ENCODE measurements at regions not wholly inside any gene's neighbourhood (a gene's known extent, or its start where the extent isn't known, plus 50 kb on each side); places are given as distances from the start of the nearest gene placed in this dataset.
A peak's percentile ranks its signal among the peaks of the same experiment; 100 is the strongest.

DNA sequence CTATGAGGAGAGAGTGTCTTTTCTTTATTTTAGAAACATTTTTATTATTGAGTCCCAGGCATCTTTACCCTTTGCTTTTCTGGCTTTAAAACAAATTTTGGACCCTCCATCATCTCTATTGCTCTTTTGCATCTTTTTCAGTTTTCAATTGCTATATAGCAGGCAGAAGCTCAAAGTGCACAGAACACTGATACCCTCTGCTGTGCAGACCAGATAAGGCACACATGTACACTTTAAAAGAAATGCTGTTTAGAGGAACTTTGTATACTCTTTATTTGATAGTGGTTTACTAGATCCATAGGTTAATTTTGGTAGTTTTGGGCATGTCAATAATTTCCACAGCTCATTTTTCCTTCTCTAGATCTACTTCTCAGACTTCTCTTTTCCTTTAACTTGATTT lies 324.2 kb downstream of the SH2D4B start:
- no peak for FAIRE-seq

DNA sequence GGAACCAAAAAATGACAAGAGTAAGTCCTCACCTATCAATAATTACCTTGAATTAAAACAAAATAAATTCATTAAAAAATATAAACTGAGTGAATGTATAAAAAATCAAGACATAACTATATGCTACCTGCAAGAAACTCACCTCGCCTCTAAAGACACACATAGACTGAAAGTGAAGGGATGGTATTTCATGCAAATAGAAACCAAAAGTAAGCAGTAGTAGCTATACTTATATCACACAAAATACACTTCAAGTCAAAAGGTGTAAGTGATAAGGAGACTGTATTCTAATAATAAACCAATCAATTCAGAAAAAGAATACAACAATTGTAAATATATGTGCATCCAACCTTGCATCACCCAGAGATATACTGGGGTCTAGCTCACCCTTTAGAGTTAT lies 332.6 kb downstream of the SH2D4B start:
- FAIRE-seq: no peak

GRCh38 chr10:80871083-80871482 lies 333.4 kb downstream of the SH2D4B start:
- no peak for FAIRE-seq

GRCh38 chr10:80878330-80878729 lies 340.6 kb downstream of the SH2D4B start:
- FAIRE-seq: no peak

GRCh38 chr10:80890146-80890545 lies 352.4 kb downstream of the SH2D4B start:
- FAIRE-seq: no peak

DNA sequence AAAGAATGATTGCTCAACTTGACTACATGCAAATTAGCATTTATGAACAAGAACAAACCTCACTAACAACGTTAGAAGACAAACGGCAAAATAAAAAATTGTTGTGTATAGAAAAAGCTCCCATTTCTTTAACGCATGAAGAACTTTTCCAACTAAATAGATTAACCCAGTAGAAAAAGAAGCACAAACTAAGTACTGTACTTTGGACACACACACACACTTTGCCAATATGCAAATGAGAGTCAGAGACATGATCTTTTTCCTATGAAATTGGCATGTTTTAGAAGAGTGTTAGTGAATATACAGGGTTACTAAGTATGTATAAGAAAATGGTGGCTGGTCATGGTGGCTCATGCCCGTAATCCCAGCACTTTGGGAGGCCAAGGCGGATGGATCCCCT lies 355.6 kb downstream of the SH2D4B start:
- FAIRE-seq: no peak

DNA sequence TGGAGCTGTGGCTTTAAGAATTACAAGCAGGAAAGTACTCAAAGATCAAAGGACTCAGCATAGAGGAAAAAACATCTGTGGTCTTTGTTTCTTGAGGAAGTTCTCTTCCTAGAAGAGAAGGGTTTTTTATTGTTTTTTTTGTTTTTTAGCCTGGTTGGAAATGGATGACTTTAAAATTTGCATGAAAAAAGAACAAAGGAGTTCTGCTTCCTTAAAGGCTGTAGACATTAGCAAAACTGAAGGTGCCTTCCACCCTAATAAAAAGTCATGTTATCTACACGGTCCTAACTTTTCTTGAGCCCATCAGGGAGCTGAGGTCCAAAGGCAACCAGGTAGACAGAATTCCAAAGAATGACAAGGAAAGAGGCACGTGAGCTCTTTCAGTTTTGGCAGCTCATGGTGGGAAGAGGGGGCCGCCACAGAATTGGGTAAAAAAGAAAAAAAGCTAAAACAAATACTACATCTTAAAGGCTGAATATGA lies 356.6 kb downstream of the SH2D4B start:
- no peak for FAIRE-seq

DNA sequence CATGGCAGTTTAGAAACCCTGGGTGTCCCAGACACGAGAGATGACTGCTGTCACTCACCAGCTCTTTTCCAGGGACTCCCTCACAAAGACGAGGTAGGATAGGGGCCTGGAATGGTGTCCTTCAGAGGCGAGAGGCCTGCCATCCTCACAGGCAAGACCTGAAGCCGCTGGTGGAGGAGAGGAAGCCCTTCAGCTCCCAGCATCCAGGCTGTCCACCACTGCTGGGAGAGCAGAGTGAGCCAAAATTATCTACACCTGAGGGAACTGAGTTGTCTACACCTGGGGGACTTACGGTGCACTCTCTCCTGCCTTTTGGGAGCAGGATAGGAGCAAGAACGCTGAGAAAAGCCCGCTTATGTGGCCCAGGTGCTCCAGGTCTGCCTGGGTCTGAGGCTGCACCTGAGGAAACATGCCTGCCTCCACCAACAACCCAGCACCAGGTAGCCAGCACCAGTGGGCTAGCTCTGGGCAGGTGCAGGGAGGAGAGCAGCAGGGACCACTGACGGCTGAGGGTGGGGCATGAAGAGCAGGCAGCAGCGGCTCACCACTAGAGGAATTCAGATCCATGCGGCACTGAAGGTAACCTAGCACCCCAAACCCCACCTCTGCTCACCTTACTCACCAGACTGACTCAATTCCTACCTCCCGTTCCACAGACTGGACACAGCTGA lies 357.2 kb downstream of the SH2D4B start:
- no peak for FAIRE-seq

DNA sequence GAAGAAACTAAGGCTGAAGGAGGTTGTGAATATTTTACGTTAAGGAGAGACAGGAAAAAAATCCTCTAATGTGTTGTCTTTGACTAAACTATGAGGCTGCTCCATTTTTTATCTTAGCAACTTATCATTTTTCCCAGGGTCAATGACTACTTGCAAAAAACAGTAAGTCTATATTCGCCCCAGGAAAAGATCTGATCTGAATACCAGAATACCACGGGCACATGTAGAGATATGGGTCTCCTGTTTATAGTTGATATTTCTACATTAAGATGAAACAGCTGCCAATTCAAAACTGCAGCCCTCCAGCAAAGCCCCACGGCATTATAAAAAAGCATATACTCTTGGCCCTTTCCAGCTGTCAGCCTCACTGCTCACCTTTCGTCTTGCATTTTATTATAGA lies 358.4 kb downstream of the SH2D4B start:
- FAIRE-seq: no peak

DNA sequence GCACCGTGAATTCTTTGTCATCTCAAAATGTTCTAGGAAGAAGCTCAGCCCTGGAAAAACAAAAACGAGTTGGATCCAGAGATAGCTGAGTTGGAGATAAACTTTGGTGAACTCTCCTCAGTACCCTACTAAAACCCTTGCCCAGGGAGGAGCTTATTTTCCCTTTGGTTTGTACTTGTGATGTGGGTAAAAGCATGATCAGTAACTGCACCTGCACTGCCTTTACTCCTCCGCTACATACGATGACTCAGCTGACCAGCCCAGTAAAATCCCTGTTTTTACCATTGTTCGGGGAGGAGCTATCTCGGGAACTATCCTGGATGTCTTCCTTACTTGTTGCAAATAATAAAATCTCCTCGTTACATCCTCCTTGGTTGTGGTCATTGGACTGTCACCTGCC lies 359.3 kb downstream of the SH2D4B start:
- no peak for FAIRE-seq

GRCh38 chr10:80900661-80901060 lies 363.0 kb downstream of the SH2D4B start:
- FAIRE-seq: no peak

GRCh38 chr10:80908611-80909010 lies 370.9 kb downstream of the SH2D4B start:
- no peak for FAIRE-seq

DNA sequence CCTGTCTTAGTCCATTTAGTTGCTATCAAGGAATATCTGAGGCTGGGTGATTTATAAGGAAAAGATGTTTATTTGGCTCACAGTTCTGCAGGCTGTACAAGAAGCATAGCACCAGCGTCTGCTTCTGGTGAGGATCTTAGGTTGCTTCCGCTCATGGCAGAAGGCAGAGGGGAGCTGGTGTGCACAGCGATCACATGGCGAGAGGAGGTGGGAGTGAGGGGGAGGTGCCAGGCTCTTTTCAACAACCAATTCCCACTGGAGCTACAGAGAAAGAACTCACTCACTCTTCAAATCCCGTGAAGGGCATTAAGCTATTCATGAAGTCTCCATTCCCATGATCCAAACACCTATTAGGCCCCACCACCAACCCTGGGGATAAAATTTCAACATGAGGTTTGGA lies 371.6 kb downstream of the SH2D4B start:
- no peak for FAIRE-seq

- no peak for FAIRE-seq
These were observed 379.9 kb downstream of the SH2D4B start for GRCh38 chr10:80917636-80918035.

DNA sequence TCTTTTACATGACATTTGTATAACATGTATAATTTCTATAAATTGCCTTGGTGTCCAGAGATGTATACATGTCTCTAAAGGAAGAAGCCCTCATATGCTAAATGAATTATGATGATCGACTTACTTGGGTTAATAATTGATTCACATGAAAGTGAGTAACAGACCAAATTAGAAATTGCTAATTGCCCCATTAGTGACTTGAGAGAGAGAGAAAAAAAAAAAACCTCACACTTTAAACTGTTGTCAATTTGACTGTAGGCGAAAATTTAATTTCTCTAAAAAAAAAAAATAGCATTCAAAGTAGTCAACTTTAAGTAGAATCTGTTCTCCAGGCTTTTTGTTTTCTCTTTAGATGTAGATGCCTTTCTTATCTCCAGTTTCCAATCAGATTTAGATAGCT lies 383.3 kb downstream of the SH2D4B start:
- FAIRE-seq: no peak

DNA sequence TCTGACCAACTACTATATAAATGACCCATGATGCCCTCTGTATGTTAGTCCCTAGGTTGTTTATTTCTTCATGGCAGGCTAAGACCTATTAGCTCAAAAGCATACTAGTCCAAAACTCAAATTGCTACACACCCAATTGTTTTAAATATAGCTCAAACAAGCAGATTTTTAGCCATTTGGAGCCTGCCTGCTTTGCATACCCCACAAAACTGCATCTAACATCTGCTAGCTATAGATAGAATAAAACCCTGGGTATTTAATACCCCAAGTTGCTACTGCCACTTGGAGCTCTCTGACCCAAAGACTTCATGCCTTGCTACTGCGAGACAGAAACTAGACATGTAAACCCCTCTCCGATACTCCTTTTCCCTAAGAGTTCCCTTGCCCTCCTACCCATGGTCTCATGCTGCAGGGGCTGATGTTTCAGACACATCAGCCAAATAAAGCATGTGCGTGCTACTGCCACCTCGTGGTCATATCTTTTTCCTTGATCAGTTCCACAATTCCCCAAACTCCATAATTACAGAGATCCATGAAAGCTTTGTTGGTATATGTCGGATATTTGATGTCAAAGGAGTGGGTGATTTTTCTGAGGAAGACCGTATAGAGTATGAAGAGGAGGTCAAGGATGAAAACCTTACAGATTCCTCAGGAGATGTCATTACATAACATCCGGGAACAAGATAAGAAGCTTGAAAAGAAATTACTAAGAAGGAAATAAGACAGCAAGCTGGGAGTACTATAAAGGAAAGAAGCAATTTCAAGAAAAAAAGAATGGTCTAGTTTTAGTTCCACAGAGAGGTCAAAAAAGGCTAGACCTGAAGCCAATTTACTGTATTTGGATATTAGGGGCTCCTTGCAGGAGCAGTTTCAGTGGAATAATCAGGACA lies 386.6 kb downstream of the SH2D4B start:
- peak; percentile 43 for FAIRE-seq

DNA sequence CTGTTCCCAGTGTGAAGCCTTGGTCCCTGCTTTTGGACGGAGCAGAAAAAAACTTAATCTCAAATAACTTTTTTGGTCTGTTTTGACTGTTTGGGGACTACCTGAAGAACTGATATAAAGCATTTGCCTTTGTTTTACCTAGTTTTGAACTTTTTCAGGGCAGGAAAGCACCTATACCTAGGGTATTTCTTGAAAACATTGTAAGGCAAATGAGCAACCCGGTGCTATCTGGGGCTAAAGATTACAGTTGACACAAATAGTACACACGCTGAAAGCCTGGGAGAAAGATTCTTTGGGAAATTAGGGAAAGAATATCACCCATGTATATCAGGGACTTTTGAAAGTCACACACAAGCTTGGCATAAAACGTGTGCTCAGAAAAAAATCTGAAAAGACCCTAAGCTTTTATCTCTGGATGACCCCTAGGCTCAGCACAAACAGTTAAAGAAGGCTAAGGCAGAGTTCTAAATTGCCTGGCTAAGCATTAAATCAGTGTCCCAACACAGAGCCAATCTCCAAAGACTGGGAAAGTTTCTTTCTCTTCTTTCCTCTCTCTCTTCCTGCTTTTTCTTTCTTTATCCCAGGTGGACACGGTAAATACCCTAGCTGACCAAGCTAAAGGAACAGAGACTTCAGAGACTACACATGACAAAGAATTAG lies 389.8 kb downstream of the SH2D4B start:
- no peak for FAIRE-seq

DNA sequence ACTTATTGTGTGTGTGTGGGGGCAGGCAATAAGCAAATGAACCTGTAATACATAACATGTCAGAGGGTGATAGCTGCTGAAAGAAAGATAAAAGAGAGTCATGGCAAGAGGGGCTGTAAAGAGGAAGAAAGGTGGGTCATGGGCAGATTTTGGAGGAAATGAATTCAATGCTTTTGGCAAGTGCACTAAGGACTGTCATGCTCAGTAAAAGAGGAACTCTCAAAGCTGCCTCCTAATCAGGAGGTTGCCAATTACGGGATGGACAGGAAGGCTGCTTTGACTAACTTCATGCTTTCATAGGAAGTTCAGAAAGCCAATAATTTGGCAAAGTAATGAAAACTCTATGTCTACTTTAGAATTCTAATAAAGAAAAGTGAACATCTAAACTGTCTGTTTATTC lies 401.2 kb downstream of the SH2D4B start:
- FAIRE-seq: no peak

- no peak for FAIRE-seq
These were observed 407.7 kb downstream of the SH2D4B start for GRCh38 chr10:80945264-80945880.

DNA sequence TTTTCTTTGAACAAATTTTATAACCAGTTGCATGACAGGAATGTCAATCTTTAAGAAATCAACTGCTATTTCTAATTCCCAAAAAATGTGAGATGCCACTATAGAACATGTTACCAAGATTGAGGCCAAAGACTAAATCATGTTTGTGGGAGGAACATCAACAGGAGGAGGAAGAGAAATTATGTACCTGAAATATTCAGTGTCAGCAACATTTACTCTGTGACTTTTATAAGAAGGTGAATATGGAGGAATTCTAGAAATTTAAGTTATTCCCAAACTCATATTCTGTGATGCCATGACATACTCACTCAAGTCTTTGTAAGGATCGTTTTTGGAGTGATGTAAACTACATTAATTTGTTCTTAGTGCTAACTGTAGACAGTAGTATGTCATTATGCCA lies 408.4 kb downstream of the SH2D4B start:
- no peak for FAIRE-seq

DNA sequence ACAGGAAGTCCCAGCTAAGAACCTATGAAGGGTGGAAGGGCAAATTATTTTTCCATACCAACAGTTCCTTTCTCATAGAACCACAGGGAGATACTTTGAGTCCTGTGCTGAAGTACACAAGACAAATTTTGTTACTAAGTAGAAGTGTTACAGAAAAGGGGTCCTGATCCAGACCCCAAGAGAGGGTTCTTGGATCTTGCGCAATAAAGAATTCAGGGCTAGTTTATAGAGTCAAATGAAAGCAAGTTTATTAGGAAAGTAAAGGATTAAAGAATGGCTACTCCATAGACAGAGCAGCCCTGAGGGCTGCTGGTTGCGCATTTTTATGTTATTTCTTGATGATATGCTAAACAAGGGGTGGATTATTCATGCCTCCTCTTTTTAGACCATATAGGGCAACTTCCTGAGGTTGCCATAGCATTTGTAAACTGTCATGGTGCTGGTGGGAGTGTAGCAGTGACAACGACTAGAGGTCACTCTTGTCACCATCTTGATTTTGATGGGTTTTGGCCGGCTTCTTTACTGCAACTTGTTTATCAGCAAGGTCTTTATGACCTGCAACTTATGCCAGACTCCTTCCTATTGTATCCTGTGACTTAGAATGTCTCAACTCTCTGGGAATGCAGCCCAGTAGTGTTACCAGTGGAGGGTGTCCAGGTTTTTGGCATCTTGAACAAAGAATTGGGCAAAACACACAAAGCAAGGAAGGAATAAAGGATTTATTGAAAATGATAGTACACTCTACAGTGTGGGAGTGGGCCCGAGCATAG lies 409.4 kb downstream of the SH2D4B start:
- no peak for FAIRE-seq

DNA sequence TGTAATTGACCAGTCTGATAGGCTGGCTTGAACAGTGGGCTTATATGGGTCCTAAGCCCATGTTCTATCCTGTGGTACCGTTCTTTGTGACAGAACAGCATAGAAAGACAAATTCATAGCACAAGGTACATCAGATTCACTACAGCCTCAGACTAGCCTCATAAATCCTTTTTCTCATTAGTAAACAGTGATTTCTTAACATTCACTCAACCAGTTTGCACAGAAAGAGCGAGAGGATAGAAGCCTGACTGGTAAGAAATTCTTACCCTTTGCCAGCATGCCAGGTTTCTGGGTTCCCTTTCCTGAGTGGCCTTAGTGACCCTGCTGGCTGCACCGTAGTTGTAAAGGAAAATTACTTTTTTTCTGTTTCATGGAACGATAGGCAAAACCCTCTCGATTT lies 412.1 kb downstream of the SH2D4B start:
- FAIRE-seq: no peak

- no peak for FAIRE-seq
These were observed 414.7 kb downstream of the SH2D4B start for GRCh38 chr10:80952436-80952835.
